RWPE2 (cell line): ENCODE measurements at regions not wholly inside any gene's neighbourhood (a gene's known extent, or its start where the extent isn't known, plus 50 kb on each side); places are given as distances from the start of the nearest gene placed in this dataset.

Source experiments
- ATAC-seq: fragments of 200-7000 bp; cut with Tn5 transposase; 3 replicates; pipeline ENCODE4 v1.9.1; 2021; ENCODE audit warnings: low read depth
- DNase-seq: peaks from one replicate; pipeline ENCODE4 v3.0.0-alpha.2; 2020; ENCODE audit warnings: low spot score
- H3K27ac ChIP-seq: fragments of 450-650 bp; 2 replicates; pipeline ENCODE4 v1.5.1; 2017; ENCODE audit warnings: mild to moderate bottlenecking; ENCODE audit not compliant: poor library complexity, severe bottlenecking
- H3K27me3 ChIP-seq: fragments of 250-450 bp; sonication (Bioruptor Pico); 2 replicates; pipeline ENCODE4 v1.5.1; 2021; ENCODE audit warnings: mild to moderate bottlenecking, moderate library complexity; ENCODE audit not compliant: insufficient read depth, poor library complexity, severe bottlenecking
- H3K36me3 ChIP-seq: fragments of 250-450 bp; sonication (Bioruptor Pico); 2 replicates; pipeline ENCODE4 v1.5.1; 2020; ENCODE audit warnings: low read depth, mild to moderate bottlenecking, moderate library complexity
- H3K4me1 ChIP-seq: fragments of 250-450 bp; sonication (Bioruptor Pico); 2 replicates; pipeline ENCODE4 v1.5.1; 2021; ENCODE audit warnings: mild to moderate bottlenecking, moderate library complexity; ENCODE audit not compliant: insufficient read depth, poor library complexity, severe bottlenecking
- H3K4me3 ChIP-seq: fragments of 250-450 bp; sonication (Bioruptor Pico); 2 replicates; pipeline ENCODE4 v1.5.1; 2021; ENCODE audit warnings: mild to moderate bottlenecking, moderate library complexity; ENCODE audit not compliant: severe bottlenecking
- H3K9me3 ChIP-seq: fragments of 250-450 bp; sonication (Bioruptor Pico); 2 replicates; pipeline ENCODE4 v1.5.1; 2021; ENCODE audit warnings: mild to moderate bottlenecking, moderate library complexity; ENCODE audit not compliant: severe bottlenecking
- TF ChIP-seq, protein P1 (sequence below): fragments of 450-650 bp; IDR thresholded peaks from one replicate; pipeline ENCODE4 v1.5.1; 2017; ENCODE audit warnings: mild to moderate bottlenecking, moderate library complexity; ENCODE audit not compliant: poor library complexity, severe bottlenecking

DNA sequence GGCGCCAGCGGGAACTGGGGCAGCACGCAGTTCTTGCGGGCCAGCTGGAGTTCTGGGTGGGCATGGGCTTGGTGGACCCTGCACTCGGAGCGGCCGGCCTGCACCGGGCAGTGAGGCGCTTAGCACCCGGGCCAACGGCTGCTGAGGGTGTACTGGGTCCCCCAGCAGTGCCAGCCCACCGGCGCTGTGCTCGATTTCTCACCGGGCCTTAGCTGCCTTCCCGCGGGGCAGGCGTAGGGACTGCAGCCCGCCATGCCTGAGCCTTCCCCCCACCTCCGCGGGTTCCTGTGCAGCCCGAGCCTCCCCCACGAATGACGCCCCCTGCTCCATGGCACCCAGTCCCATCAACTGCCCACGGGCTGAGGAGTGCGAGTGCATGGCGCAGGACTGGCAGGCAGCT lies 168.8 kb downstream of the CD24 start:
- no peak for DNase-seq
- no peak overlapping the region for H3K27ac ChIP-seq
- H3K4me1 ChIP-seq: no peaks in the 10 kb centered on the region
- peaks cover 3% of the 10 kb centered on the region for H3K9me3 ChIP-seq
- H3K36me3 ChIP-seq: no peaks in the 10 kb centered on the region
- no peak overlapping the region for H3K4me3 ChIP-seq
- no peak for ATAC-seq
- no peaks in the 10 kb centered on the region for H3K27me3 ChIP-seq
- TF ChIP-seq, protein P1, sequence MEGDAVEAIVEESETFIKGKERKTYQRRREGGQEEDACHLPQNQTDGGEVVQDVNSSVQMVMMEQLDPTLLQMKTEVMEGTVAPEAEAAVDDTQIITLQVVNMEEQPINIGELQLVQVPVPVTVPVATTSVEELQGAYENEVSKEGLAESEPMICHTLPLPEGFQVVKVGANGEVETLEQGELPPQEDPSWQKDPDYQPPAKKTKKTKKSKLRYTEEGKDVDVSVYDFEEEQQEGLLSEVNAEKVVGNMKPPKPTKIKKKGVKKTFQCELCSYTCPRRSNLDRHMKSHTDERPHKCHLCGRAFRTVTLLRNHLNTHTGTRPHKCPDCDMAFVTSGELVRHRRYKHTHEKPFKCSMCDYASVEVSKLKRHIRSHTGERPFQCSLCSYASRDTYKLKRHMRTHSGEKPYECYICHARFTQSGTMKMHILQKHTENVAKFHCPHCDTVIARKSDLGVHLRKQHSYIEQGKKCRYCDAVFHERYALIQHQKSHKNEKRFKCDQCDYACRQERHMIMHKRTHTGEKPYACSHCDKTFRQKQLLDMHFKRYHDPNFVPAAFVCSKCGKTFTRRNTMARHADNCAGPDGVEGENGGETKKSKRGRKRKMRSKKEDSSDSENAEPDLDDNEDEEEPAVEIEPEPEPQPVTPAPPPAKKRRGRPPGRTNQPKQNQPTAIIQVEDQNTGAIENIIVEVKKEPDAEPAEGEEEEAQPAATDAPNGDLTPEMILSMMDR: no peak

DNA sequence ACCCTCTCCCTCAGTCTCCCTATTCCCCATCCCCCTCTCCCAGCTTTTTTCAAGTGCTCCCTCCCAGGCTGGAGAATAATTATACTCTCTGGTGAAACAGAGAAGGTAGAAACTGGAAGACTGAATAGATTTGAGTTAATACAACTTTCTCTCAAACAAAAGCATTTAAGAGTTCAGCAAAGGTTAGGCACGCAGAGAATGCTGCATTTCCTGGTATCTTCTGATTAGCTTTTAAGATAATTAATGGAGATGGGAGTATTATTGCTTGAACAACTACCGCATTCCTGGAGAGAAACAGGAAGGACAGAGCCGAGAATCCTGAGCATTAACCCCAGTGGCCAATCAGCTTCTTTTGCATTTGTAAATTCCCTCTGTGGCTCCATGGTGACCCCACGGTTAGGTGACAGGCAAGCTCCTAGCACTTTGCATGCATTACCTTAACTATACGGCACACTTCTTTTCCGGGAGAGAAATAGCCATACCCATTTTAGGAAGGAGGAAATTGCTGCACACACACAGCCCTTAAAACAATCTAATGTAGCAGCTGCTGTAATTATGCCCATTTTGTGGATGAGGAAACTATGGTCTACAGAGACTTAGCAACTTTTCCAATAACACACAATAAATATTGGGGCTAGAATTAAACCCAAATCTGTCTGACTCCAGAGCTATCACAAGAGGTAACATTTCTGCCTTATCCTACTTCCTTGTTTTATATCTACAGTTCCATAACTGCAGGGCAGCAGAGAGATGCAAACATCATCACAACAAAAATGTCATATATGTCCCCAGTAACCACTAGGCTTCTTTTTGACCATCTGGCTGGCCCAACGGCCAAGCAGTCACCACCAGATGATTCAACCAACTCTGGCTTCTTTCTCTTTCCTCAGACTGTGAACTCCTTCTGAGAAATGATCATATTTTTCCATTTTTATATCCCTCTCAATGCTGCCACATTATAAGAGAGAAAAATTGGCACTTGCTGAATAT lies 169.9 kb downstream of the CD24 start:
- H3K27ac ChIP-seq: no peak overlapping the region
- TF ChIP-seq, protein P1: no peak
- no peaks in the 10 kb centered on the region for H3K36me3 ChIP-seq
- no peak overlapping the region for H3K4me3 ChIP-seq
- peaks cover 6% of the 10 kb centered on the region for H3K4me1 ChIP-seq
- H3K27me3 ChIP-seq: no peaks in the 10 kb centered on the region
- no peak for ATAC-seq
- H3K9me3 ChIP-seq: no peaks in the 10 kb centered on the region
- DNase-seq: no peak

DNA sequence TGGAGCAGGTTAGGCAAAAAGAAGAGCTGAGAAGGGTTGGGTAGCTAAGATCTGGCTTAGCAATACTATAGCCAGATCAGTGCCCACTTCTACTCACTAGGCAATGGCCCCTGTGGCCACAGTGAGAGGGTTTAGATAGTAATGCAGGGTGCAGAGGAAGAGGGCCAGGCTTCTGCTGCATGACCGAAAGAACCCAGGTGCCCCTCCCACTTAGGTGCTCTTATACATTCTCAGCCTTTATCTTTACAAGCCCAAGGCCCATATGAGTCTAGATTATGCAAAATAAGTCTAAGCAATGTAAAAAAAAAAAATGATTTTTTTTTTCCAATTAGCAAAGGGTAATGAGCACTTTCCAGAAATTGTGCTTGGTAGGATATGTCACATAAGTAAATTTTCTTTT lies 171.3 kb downstream of the CD24 start:
- ATAC-seq: no peak
- H3K4me3 ChIP-seq: no peak overlapping the region
- H3K9me3 ChIP-seq: no peaks in the 10 kb centered on the region
- H3K36me3 ChIP-seq: no peaks in the 10 kb centered on the region
- no peaks in the 10 kb centered on the region for H3K27me3 ChIP-seq
- no peak for DNase-seq
- TF ChIP-seq, protein P1: no peak
- no peak overlapping the region for H3K27ac ChIP-seq
- peaks cover 19% of the 10 kb centered on the region for H3K4me1 ChIP-seq

DNA sequence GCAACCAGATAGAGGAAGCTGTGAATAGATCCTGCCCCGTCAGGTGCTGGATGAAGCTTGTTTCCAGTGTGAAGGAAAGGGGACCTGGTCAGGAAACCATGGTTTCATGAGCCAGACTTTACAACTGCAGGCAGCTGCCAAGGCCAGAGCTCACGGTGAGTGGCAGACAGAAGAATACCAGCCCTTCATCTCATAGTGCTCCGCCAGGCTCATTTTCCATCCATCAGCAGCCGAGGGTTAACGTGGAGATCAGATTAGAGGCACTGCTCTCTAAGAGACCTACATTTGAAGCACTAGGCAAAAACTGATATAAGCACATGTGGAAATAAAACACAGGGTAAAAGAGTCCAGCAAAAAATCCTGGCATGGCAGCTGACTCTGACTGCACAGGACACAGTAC lies 172.4 kb downstream of the CD24 start:
- Histone ChIP-seq H3K27me3 (no peaks in the 10 kb centered on the region), H3K36me3 (no peaks in the 10 kb centered on the region), H3K4me3 (no peak overlapping the region), H3K27ac (no peak overlapping the region), H3K4me1 (peaks cover 24% of the 10 kb centered on the region), H3K9me3 (no peaks in the 10 kb centered on the region)
- ATAC-seq: no peak
- TF ChIP-seq, protein P1: no peak
- no peak for DNase-seq

DNA sequence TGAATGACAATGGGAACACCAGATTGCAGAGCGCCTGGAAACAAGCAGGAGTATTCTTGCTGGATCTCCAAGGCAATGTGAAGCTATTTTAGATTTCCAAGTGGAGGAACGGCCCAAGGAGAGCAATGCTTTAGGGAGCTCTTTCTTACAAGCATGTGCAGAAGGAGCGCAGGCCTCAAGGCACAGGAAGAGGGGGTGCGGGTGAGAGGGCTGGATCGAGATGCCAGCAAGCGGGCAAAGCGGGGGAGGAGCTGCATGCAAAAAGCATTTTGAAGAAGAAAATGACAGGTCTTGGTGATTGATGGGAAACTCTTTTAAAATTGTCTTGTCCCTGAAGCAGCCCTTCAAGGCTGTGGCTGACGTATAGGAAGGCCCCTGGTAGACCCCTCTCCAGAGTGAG lies 171.9 kb downstream of the QRSL1 start:
- TF ChIP-seq, protein P1: no peak
- Histone ChIP-seq H3K4me3 (no peak overlapping the region), H3K27me3 (no peaks in the 10 kb centered on the region), H3K4me1 (peaks cover 24% of the 10 kb centered on the region), H3K27ac (no peak overlapping the region), H3K9me3 (no peaks in the 10 kb centered on the region), H3K36me3 (no peaks in the 10 kb centered on the region)
- ATAC-seq (no peak), DNase-seq (no peak)
